A549 (cell line): ENCODE measurements at regions not wholly inside any gene's neighbourhood (a gene's known extent, or its start where the extent isn't known, plus 50 kb on each side); places are given as distances from the start of the nearest gene placed in this dataset.
A peak's percentile ranks its signal among the peaks of the same experiment; 100 is the strongest.

Source experiments
- CBX2 ChIP-seq: fragments of 200-600 bp; sonication (generic); IDR thresholded peaks from 2 replicates; pipeline ENCODE4 v1.6.1; 2016; ENCODE audit warnings: low read depth, mild to moderate bottlenecking, borderline replicate concordance
- EP300 ChIP-seq, 2 experiments: fragments of >200 bp; sonication (Bioruptor Twin); formaldehyde crosslinking; IDR thresholded peaks; 2 replicates in 1 of 2; 3 replicates in 1 of 2; pipeline ENCODE4 v1.6.1; 2016 to 2017
- FOSL2 ChIP-seq, 2 experiments: fragments of 450-650 bp in 1 of 2; fragments of >200 bp in 1 of 2; sonication (Bioruptor Twin) in 1 of 2; formaldehyde crosslinking; IDR thresholded peaks; 2 replicates each; pipeline versions ENCODE4 v1.5.0 to v1.6.1; 2016 to 2020; ENCODE audit warnings: mild to moderate bottlenecking in 1 of 2, moderate library complexity in 1 of 2
- GATA3 ChIP-seq: IDR thresholded peaks from 2 replicates; pipeline ENCODE4 v1.6.1; 2012; ENCODE audit warnings: borderline replicate concordance
- KDM1A ChIP-seq: fragments of 200-600 bp; sonication (generic); IDR thresholded peaks from 2 replicates; pipeline ENCODE4 v1.6.1; 2016; ENCODE audit warnings: low read depth, mild to moderate bottlenecking
- MAZ ChIP-seq: fragments of 150-350 bp; IDR thresholded peaks from 2 replicates; pipeline ENCODE4 v1.6.1; 2014; ENCODE audit warnings: antibody characterized with exemption, low read depth, low read length, borderline replicate concordance
- POLR2A ChIP-seq: IDR thresholded peaks from 2 replicates; pipeline ENCODE4 v1.6.1; 2012; ENCODE audit warnings: mild to moderate bottlenecking, low read length
- POLR2AphosphoS2 ChIP-seq: conservative IDR thresholded peaks from 2 replicates; pipeline ENCODE4 v1.6.1; 2012; ENCODE audit warnings: low read length, improper control_type of control experiment, inconsistent platforms
- RAD21 ChIP-seq, 2 experiments: fragments of >200 bp in 1 of 2; sonication (Bioruptor Twin) in 1 of 2; formaldehyde crosslinking in 1 of 2; IDR thresholded peaks in 1 of 2; conservative IDR thresholded peaks in 1 of 2; 2 replicates in 1 of 2; 3 replicates in 1 of 2; pipeline ENCODE4 v1.6.1; 2012 to 2018; ENCODE audit warnings: inconsistent platforms in 1 of 2
- RCOR1 ChIP-seq: fragments of 150-350 bp; IDR thresholded peaks from 2 replicates; pipeline ENCODE4 v1.6.1; 2014; ENCODE audit warnings: antibody characterized with exemption, low read length, low read depth
- RNF2 ChIP-seq: fragments of 200-600 bp; sonication (generic); IDR thresholded peaks from 2 replicates; pipeline ENCODE4 v1.6.1; 2016; ENCODE audit warnings: low read depth, mild to moderate bottlenecking, antibody characterized with exemption, moderate library complexity, borderline replicate concordance
- TF ChIP-seq, protein P1 (sequence below): fragments of >200 bp; sonication (Bioruptor Twin); formaldehyde crosslinking; IDR thresholded peaks from 3 replicates; pipeline ENCODE4 v1.5.1; 2016

DNA sequence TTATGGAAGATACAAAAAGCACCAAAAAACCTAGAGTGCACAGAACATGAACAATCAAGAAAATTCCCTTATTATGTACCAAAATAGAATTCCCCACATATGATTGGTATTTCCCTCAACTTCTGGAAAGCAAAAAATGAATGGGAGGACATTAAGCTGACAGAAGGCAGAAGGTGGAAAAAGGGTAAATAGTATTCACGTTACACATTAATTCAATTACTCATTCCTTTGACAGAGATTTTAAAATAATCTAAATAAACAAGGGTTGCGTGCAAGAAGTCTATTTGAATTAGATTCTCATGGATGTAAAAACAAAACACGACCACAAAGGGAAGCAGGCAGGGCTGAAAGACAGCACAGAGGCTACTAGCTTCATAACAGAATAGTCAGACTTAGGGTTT lies 260.5 kb upstream of the ZPLD1 start:
- no peak for TF ChIP-seq RNF2
- TF ChIP-seq POLR2A = no peak
- TF ChIP-seq, protein P1, sequence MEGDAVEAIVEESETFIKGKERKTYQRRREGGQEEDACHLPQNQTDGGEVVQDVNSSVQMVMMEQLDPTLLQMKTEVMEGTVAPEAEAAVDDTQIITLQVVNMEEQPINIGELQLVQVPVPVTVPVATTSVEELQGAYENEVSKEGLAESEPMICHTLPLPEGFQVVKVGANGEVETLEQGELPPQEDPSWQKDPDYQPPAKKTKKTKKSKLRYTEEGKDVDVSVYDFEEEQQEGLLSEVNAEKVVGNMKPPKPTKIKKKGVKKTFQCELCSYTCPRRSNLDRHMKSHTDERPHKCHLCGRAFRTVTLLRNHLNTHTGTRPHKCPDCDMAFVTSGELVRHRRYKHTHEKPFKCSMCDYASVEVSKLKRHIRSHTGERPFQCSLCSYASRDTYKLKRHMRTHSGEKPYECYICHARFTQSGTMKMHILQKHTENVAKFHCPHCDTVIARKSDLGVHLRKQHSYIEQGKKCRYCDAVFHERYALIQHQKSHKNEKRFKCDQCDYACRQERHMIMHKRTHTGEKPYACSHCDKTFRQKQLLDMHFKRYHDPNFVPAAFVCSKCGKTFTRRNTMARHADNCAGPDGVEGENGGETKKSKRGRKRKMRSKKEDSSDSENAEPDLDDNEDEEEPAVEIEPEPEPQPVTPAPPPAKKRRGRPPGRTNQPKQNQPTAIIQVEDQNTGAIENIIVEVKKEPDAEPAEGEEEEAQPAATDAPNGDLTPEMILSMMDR = no peak
- TF ChIP-seq FOSL2 (IDR thresholded peaks at IDR 0.05) = peak; percentile 23; the same call in 1 of the 2 replicates
- peak; percentile 88 for TF ChIP-seq FOSL2 (CRISPR knock-in tag; IDR thresholded peaks at IDR 0.05)
- TF ChIP-seq EP300 (IDR thresholded peaks at IDR 0.05) = peak; percentile 42 to 44; a peak in 2 of 5 replicates
- TF ChIP-seq MAZ = no peak
- no peak for TF ChIP-seq POLR2AphosphoS2
- peak; percentile 72 for TF ChIP-seq GATA3
- TF ChIP-seq CBX2 = no peak
- 0 out of 5 replicates have a peak, but pooled peaks of 1 of the 2 experiments have one; percentile 16 for TF ChIP-seq RAD21 (conservative IDR thresholded peaks at IDR 0.05 in 1 of 2, IDR thresholded peaks at IDR 0.05 in 1 of 2)
- TF ChIP-seq KDM1A = no peak
- no peak for TF ChIP-seq RCOR1
